GM06990 (cell line): ENCODE measurements at regions not wholly inside any gene's neighbourhood (a gene's known extent, or its start where the extent isn't known, plus 50 kb on each side); places are given as distances from the start of the nearest gene placed in this dataset.
"Not testable (repeated sequence)": the region's sequence is repeated elsewhere in the genome, so short reads cannot be mapped to it uniquely, and the experiment has no call there.

Experiments
- DNase-seq: peaks from one replicate; pipeline ENCODE4 v3.0.0-alpha.2; 2011; ENCODE audit not compliant: insufficient read length; ENCODE audit errors: extremely low read depth
- H3K27me3 ChIP-seq: replicated peaks from 2 replicates; pipeline ENCODE4 v1.6.0; 2011; ENCODE audit warnings: low read length; ENCODE audit not compliant: control insufficient read depth, insufficient read depth
- H3K36me3 ChIP-seq: 2 replicates; pipeline ENCODE4 v1.5.1; 2011; ENCODE audit warnings: low read length; ENCODE audit not compliant: control insufficient read depth, insufficient read depth
- H3K4me3 ChIP-seq: replicated peaks from 2 replicates; pipeline ENCODE4 v1.5.1; 2011; ENCODE audit warnings: low read depth, mild to moderate bottlenecking, control low read depth, low read length
- TF ChIP-seq, protein P1 (sequence below): IDR thresholded peaks from 2 replicates; pipeline ENCODE4 v1.5.1; 2011; ENCODE audit warnings: low read length, control low read depth, mild to moderate bottlenecking, inconsistent platforms; ENCODE audit not compliant: insufficient read depth, poor library complexity, severe bottlenecking

DNA sequence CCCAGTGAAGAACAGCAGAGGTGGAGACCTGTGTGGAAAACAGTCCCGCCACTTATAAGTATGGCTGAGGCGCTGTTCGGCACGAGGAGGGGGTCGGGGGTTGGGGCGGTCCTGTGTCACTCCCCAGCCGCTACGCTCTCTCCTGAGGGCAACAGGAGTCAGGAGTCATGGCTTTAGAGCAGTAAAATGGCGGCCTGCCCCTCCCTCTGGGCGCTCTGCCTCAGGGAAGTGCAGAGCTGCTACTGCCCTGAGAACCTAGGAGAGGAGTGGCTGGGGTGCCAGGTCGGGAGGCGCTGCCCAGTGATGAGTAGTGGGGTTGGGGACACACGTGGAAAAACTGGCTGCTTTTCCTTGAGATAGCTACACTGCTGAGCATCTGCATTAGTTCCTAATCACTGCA, 551.2 kb upstream of the AMOT start:
- H3K36me3 ChIP-seq, result no peaks in the 10 kb centered on the region
- no peak for DNase-seq
- no peak overlapping the region for H3K4me3 ChIP-seq
- no peaks in the 10 kb centered on the region for H3K27me3 ChIP-seq
- TF ChIP-seq, protein P1, sequence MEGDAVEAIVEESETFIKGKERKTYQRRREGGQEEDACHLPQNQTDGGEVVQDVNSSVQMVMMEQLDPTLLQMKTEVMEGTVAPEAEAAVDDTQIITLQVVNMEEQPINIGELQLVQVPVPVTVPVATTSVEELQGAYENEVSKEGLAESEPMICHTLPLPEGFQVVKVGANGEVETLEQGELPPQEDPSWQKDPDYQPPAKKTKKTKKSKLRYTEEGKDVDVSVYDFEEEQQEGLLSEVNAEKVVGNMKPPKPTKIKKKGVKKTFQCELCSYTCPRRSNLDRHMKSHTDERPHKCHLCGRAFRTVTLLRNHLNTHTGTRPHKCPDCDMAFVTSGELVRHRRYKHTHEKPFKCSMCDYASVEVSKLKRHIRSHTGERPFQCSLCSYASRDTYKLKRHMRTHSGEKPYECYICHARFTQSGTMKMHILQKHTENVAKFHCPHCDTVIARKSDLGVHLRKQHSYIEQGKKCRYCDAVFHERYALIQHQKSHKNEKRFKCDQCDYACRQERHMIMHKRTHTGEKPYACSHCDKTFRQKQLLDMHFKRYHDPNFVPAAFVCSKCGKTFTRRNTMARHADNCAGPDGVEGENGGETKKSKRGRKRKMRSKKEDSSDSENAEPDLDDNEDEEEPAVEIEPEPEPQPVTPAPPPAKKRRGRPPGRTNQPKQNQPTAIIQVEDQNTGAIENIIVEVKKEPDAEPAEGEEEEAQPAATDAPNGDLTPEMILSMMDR, result no peak

DNA sequence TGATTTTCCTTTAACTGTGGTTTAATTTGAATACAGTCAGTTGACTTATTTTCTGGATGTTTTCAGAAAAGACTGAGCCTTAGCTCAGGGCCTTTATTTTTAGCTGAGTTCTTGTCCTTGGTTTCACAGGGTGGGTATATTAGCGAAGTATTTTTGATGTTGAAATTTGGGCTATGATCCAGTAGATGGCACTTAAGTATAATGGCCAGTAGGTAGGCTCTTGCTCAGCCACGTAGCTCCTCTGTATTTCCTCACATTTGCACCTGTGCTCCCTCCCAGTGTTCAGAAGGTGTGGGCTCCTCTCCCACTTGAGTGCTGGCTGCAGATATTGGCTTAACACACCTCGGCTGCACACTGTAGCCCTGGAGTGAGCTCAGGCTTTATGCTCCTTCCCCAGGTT, 549.9 kb upstream of the AMOT start:
- Histone ChIP-seq H3K27me3 (no peaks in the 10 kb centered on the region), H3K36me3 (no peaks in the 10 kb centered on the region), H3K4me3 (no peak overlapping the region)
- TF ChIP-seq, protein P1, result no peak
- DNase-seq, result no peak

DNA sequence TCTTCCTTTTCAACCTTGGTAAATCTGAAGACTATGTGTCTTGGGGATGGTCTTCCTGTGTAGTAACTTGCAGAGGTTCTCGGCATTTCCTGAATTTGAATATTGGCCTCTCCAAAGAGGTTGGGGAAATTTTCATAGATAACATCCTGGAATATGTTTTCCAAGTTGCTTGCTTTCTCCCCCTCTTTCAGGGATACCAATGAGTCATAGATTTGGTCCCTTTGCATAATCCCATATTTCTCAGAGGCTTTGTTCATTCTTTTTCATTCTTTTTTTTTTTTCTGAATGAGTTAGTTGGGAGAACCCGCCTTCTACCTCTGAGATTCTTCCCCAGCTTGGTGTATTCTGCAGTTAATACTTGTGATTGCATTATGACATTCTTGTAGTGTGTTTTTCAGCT, 549.2 kb upstream of the AMOT start:
- no peaks in the 10 kb centered on the region for H3K27me3 ChIP-seq
- TF ChIP-seq, protein P1, result no peak
- H3K36me3 ChIP-seq, result no peaks in the 10 kb centered on the region
- H3K4me3 ChIP-seq, result no peak overlapping the region
- no peak for DNase-seq

DNA sequence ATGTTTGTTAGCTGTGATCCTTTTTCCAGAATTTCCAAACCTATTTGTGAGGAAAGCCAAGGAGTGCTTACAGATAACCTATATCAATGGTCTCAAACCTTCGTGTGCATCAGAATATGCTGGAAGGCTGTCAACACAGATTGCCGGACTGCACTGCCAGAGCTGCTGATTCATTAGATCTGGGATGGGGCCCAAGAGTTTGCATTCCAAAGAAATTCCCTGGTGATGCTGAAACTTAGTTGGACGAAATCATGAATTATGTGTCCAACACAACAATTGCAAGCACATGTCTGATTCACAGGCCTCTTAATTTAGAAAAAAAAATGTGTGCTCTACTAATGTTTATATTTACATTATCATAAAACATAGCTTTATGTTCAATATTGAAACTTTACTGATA, 544.0 kb upstream of the AMOT start:
- H3K27me3 ChIP-seq, result no peaks in the 10 kb centered on the region
- DNase-seq, result no peak
- no peak overlapping the region for H3K4me3 ChIP-seq
- TF ChIP-seq, protein P1, result no peak
- no peaks in the 10 kb centered on the region for H3K36me3 ChIP-seq

DNA sequence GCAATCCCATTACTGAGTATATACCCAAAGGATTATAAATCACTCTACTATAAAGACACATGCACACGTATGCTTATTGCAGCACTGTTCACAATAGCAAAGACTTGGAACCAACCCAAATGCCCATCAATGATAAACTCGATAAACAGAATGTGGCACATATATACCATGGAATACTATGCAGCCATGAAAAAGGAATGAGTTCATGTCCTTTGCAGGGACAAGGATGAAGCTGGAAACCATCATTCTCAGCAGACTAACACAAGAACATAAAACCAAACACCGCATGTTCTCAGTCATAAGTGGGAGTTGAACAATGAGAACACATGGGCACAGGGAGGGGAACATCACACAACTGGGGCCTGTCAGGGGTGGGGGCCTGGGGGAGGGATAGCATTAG, 532.8 kb upstream of the AMOT start:
- not testable (repeated sequence) for H3K4me3 ChIP-seq, DNase-seq, H3K36me3 ChIP-seq, H3K27me3 ChIP-seq

DNA sequence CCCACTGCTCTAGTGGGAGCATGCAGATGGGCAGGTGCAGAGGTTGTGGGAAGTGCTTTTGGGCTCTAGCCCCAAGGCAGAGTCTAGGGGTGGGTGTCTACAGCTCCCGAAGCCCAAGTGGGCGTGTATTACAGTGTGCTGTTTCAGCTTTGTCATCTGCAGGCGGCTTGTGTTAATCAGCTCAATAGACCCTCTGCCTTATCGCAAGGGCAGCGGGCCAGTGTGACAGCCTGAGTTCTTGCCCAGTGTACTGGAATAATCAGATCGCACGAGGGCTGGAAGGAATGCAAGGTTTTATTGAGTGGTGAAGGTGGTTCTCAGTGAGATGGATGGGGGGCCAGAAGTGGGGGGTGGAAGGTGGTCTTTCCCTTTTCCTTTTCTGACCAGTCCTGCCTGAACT, 529.4 kb upstream of the AMOT start:
- no peaks in the 10 kb centered on the region for H3K27me3 ChIP-seq
- no peak overlapping the region for H3K4me3 ChIP-seq
- TF ChIP-seq, protein P1, result no peak
- no peaks in the 10 kb centered on the region for H3K36me3 ChIP-seq
- no peak for DNase-seq
